ENCODE measurements at regions not wholly inside any gene's neighbourhood (a gene's known extent, or its start where the extent isn't known, plus 50 kb on each side); places are given as distances from the start of the nearest gene placed in this dataset.

- no peak for TF ChIP-seq ELF1 (IDR thresholded peaks at IDR 0.05; ENCODE audit: borderline replicate concordance, low read depth)
- no peak for TF ChIP-seq SIN3A (IDR thresholded peaks at IDR 0.05; ENCODE audit: low read depth)
- Histone ChIP-seq H3K9me3 (ENCODE audit: control insufficient read depth in 1 of 2, insufficient read depth in 1 of 2, low read depth in 1 of 2, low read length in 2 of 2) (peaks cover 0 to 20% of the 10 kb centered on the region in 2 experiments; a peak in 2 of 4 replicates), H3K9me2 (ENCODE audit: insufficient read depth) (no peaks in the 10 kb centered on the region), H4K20me1 (ENCODE audit: insufficient read depth) (no peaks in the 10 kb centered on the region), H3K4me1 (ENCODE audit: control insufficient read depth in 1 of 2, insufficient read depth in 2 of 2, low read length in 2 of 2) (no peaks in the 10 kb centered on the region), H3K27me3 (ENCODE audit: insufficient read depth, low read length) (no peaks in the 10 kb centered on the region), H3K4me3 (replicated peaks in 1 of 2; ENCODE audit: low read depth in 1 of 2, low read length in 2 of 2) (no peak overlapping the region), H2AFZ (ENCODE audit: low read depth, low read length, poor library complexity, severe bottlenecking) (no peak overlapping the region), H3K79me2 (ENCODE audit: insufficient read depth, low read length) (no peaks in the 10 kb centered on the region), H3K27ac (ENCODE audit: low read depth, low read length) (no peak overlapping the region), H3K36me3 (ENCODE audit: control insufficient read depth in 1 of 2, insufficient read depth in 2 of 2, low read length in 2 of 2) (no peaks in the 10 kb centered on the region), H3K9ac (ENCODE audit: low read length) (no peak overlapping the region), H3K4me2 (ENCODE audit: low read length) (no peak overlapping the region)
- ChIA-PET CTCF (no interaction called here), POLR2A (no interaction called here), RAD21 (ENCODE audit: low non-redundant PET in 1 of 2, low total read pairs in 2 of 2, uncharacterized antibody in 2 of 2, unreplicated experiment in 2 of 2) (no interaction called here)
- intact Hi-C loops (cut with micrococcal nuclease): no loop called here
- ATAC-seq (no peak), DNase-seq (ENCODE audit: low read depth, low spot score) (no peak)
- no TSS peak for BruUV-seq (replicated peaks)
Observed at GRCh38 chr9:1248743-1249142, 198.6 kb downstream of the DMRT2 start.

GRCh38 chr9:1253064-1253979 lies 203.2 kb downstream of the DMRT2 start:
- H3K9me2 ChIP-seq (ENCODE audit: insufficient read depth): no peaks in the 10 kb centered on the region

More at GRCh38 chr9:1253064-1253979, 203.2 kb downstream of the DMRT2 start:
- ChIA-PET RAD21 (ENCODE audit: low non-redundant PET in 1 of 2, low total read pairs in 2 of 2, uncharacterized antibody in 2 of 2, unreplicated experiment in 2 of 2) (no interaction called here), CTCF (no interaction called here), POLR2A (no interaction called here)
- Histone ChIP-seq H4K20me1 (ENCODE audit: insufficient read depth) (no peaks in the 10 kb centered on the region), H3K27me3 (ENCODE audit: insufficient read depth, low read length) (no peaks in the 10 kb centered on the region), H3K36me3 (ENCODE audit: control insufficient read depth in 1 of 2, insufficient read depth in 2 of 2, low read length in 2 of 2) (no peaks in the 10 kb centered on the region), H3K4me1 (ENCODE audit: control insufficient read depth in 1 of 2, insufficient read depth in 2 of 2, low read length in 2 of 2) (no peaks in the 10 kb centered on the region), H3K27ac (ENCODE audit: low read depth, low read length) (no peak overlapping the region), H3K9ac (ENCODE audit: low read length) (no peak overlapping the region), H2AFZ (ENCODE audit: low read depth, low read length, poor library complexity, severe bottlenecking) (no peak overlapping the region), H3K79me2 (ENCODE audit: insufficient read depth, low read length) (no peaks in the 10 kb centered on the region), H3K9me3 (ENCODE audit: control insufficient read depth in 1 of 2, insufficient read depth in 1 of 2, low read depth in 1 of 2, low read length in 2 of 2) (peaks cover 0 to 22% of the 10 kb centered on the region in 2 experiments; a peak in 2 of 4 replicates), H3K4me3 (replicated peaks in 1 of 2; ENCODE audit: low read depth in 1 of 2, low read length in 2 of 2) (no peak overlapping the region), H3K4me2 (ENCODE audit: low read length) (no peak overlapping the region)
- BruUV-seq (replicated peaks): no TSS peak
- TF ChIP-seq TCF7L2 (IDR thresholded peaks at IDR 0.05; ENCODE audit: borderline replicate concordance, extremely low read depth, insufficient read depth, insufficient read length) (no peak), EZH2phosphoT487 (IDR thresholded peaks at IDR 0.05; ENCODE audit: borderline replicate concordance) (no peak), SRF (IDR thresholded peaks at IDR 0.05; ENCODE audit: low read depth) (no peak), ATF3 (IDR thresholded peaks at IDR 0.05) (no peak), ZFX (IDR thresholded peaks at IDR 0.05) (no peak), YY1 (IDR thresholded peaks at IDR 0.05; ENCODE audit: extremely low read depth, insufficient replicate concordance, low read depth, low read length) (no peak), CTCF (IDR thresholded peaks at IDR 0.05 in 2 of 3, conservative IDR thresholded peaks at IDR 0.05 in 1 of 3; ENCODE audit: borderline replicate concordance in 1 of 3, insufficient read depth in 1 of 3, low read depth in 2 of 3, low read length in 2 of 3) (no peak), ELF1 (IDR thresholded peaks at IDR 0.05; ENCODE audit: borderline replicate concordance, low read depth) (no peak), CEBPB (IDR thresholded peaks at IDR 0.05; ENCODE audit: low read depth) (no peak)
- intact Hi-C loops (cut with micrococcal nuclease): no loop called here
- DNase-seq (ENCODE audit: low read depth, low spot score) (no peak), ATAC-seq (no peak)

Measured in HCT116 (cell line).